GM23338 (cell line): ENCODE measurements at regions not wholly inside any gene's neighbourhood (a gene's known extent, or its start where the extent isn't known, plus 50 kb on each side); places are given as distances from the start of the nearest gene placed in this dataset.

Source experiments
- ATAC-seq: fragments of 200-7000 bp; cut with Tn5 transposase; 3 replicates; pipeline ENCODE4 v1.9.1; 2020
- DNase-seq: peaks from one replicate; pipeline ENCODE4 v3.0.0-alpha.2; 2015; ENCODE audit warnings: low spot score
- H2AFZ ChIP-seq: fragments of 200-600 bp; sonication (generic); 2 replicates; pipeline ENCODE4 v1.8.0; 2016; ENCODE audit warnings: antibody characterized with exemption, mild to moderate bottlenecking, moderate library complexity
- H3F3A ChIP-seq: fragments of 200-600 bp; sonication (generic); replicated peaks from 2 replicates; pipeline ENCODE4 v1.8.0; 2017; ENCODE audit warnings: antibody characterized with exemption, mixed run types, low read depth
- H3K27ac ChIP-seq: fragments of 200-600 bp; sonication (generic); 2 replicates; pipeline ENCODE4 v1.6.1; 2016; ENCODE audit warnings: low read depth
- H3K27me3 ChIP-seq: fragments of 200-600 bp; sonication (generic); 2 replicates; pipeline ENCODE4 v1.8.0; 2016; ENCODE audit warnings: mild to moderate bottlenecking, mixed run types, moderate library complexity; ENCODE audit not compliant: insufficient read depth
- H3K36me3 ChIP-seq: fragments of 200-600 bp; sonication (generic); 2 replicates; pipeline ENCODE4 v1.8.0; 2016; ENCODE audit warnings: mild to moderate bottlenecking; ENCODE audit not compliant: insufficient read depth
- H3K4me1 ChIP-seq: fragments of 200-600 bp; sonication (generic); 2 replicates; pipeline ENCODE4 v1.8.0; 2016; ENCODE audit warnings: mild to moderate bottlenecking, moderate library complexity; ENCODE audit not compliant: insufficient read depth
- H3K4me2 ChIP-seq: fragments of 200-600 bp; sonication (generic); 2 replicates; pipeline ENCODE4 v1.7.1; 2017; ENCODE audit warnings: mixed run types
- H3K4me3 ChIP-seq: fragments of 200-600 bp; sonication (generic); 2 replicates; pipeline ENCODE4 v1.6.1; 2016; ENCODE audit warnings: mixed run types
- H3K79me2 ChIP-seq: fragments of 200-600 bp; sonication (generic); replicated peaks from 2 replicates; pipeline ENCODE4 v1.8.0; 2017; ENCODE audit warnings: mild to moderate bottlenecking; ENCODE audit not compliant: insufficient read depth
- H3K9me2 ChIP-seq: fragments of 200-600 bp; sonication (generic); 2 replicates; pipeline ENCODE4 v1.8.0; 2017; ENCODE audit not compliant: insufficient read depth
- H4K20me1 ChIP-seq: fragments of 200-600 bp; sonication (generic); replicated peaks from 2 replicates; pipeline ENCODE4 v1.8.0; 2017; ENCODE audit warnings: mild to moderate bottlenecking; ENCODE audit not compliant: insufficient read depth
- H3K27ac Mint-ChIP-seq: 2 replicates; pipeline ENCODE4 v1.8.0; 2020; ENCODE audit warnings: inconsistent platforms, mild to moderate bottlenecking, moderate library complexity, mixed read lengths
- H3K27me3 Mint-ChIP-seq: 3 replicates; pipeline ENCODE4 v1.8.0; 2022; ENCODE audit warnings: low read depth, mild to moderate bottlenecking, moderate library complexity, mixed read lengths, inconsistent platforms; ENCODE audit not compliant: insufficient read depth, poor library complexity
- H3K36me3 Mint-ChIP-seq: 3 replicates; pipeline ENCODE4 v1.8.0; 2021; ENCODE audit warnings: low read depth, mild to moderate bottlenecking, inconsistent platforms, moderate library complexity, mixed read lengths
- H3K4me1 Mint-ChIP-seq: 3 replicates; pipeline ENCODE4 v1.8.0; 2020; ENCODE audit warnings: mild to moderate bottlenecking, inconsistent platforms, mixed read lengths
- H3K4me3 Mint-ChIP-seq: 3 replicates; pipeline ENCODE4 v1.8.0; 2021; ENCODE audit warnings: moderate library complexity, mild to moderate bottlenecking, inconsistent platforms, mixed read lengths
- H3K9me3 Mint-ChIP-seq: 3 replicates; pipeline ENCODE4 v1.8.0; 2020; ENCODE audit warnings: moderate library complexity, mild to moderate bottlenecking, inconsistent platforms, mixed read lengths
- CREB1 ChIP-seq: fragments of 250-450 bp; sonication (Bioruptor Pico); IDR thresholded peaks from 2 replicates; pipeline ENCODE4 v1.5.0; 2020; ENCODE audit warnings: low read depth, mild to moderate bottlenecking, moderate library complexity
- CTCF ChIP-seq, 2 experiments: fragments of 200-600 bp in 1 of 2; sonication (generic) in 1 of 2; conservative IDR thresholded peaks; 2 replicates each; pipeline versions ENCODE4 v1.5.1 to v1.6.1; 2016 to 2017; ENCODE audit warnings: antibody characterized with exemption in 2 of 2, low read depth in 2 of 2, mild to moderate bottlenecking in 2 of 2, moderate library complexity in 1 of 2
- ETS1 ChIP-seq: IDR thresholded peaks from 2 replicates; pipeline ENCODE4 v1.6.1; 2016; ENCODE audit warnings: antibody characterized with exemption
- EZH2 ChIP-seq: fragments of 200-600 bp; sonication (generic); IDR thresholded peaks from one replicate; pipeline ENCODE4 v1.8.0; 2017; ENCODE audit warnings: antibody characterized with exemption, mild to moderate bottlenecking, low read depth; ENCODE audit not compliant: unreplicated experiment
- EZH2phosphoT487 ChIP-seq: fragments of 200-600 bp; sonication (generic); IDR thresholded peaks from one replicate; pipeline ENCODE4 v1.8.1; 2018; ENCODE audit warnings: antibody characterized with exemption; ENCODE audit not compliant: unreplicated experiment
- JUNB ChIP-seq: IDR thresholded peaks from one replicate; pipeline ENCODE4 v1.6.1; 2016; ENCODE audit warnings: antibody characterized with exemption; ENCODE audit not compliant: unreplicated experiment
- NANOG ChIP-seq: IDR thresholded peaks from 2 replicates; pipeline ENCODE4 v1.6.1; 2016; ENCODE audit warnings: antibody characterized with exemption, borderline replicate concordance
- POLR2AphosphoS5 ChIP-seq: IDR thresholded peaks from 2 replicates; pipeline ENCODE4 v1.6.1; 2016; ENCODE audit warnings: antibody characterized with exemption, low read depth
- ZNF331 ChIP-seq: fragments of 250-450 bp; sonication (Bioruptor Pico); IDR thresholded peaks from 2 replicates; pipeline ENCODE4 v1.5.0; 2020; ENCODE audit warnings: low read depth, mild to moderate bottlenecking, moderate library complexity
- ZNF462 ChIP-seq: fragments of 250-450 bp; sonication (Bioruptor Pico); IDR thresholded peaks from 2 replicates; pipeline ENCODE4 v1.5.0; 2020; ENCODE audit warnings: mild to moderate bottlenecking, moderate library complexity

- H3K27me3 Mint-ChIP-seq: peaks cover 3% of the 10 kb centered on the region
- no peaks in the 10 kb centered on the region for H3F3A ChIP-seq
- H3K4me3 ChIP-seq: no peak overlapping the region
- no peak overlapping the region for H3K27ac Mint-ChIP-seq
- H3K27me3 ChIP-seq: no peaks in the 10 kb centered on the region
- H3K4me1 ChIP-seq: no peaks in the 10 kb centered on the region
- no peak overlapping the region for H3K27ac ChIP-seq
- H3K36me3 ChIP-seq: no peaks in the 10 kb centered on the region
- no peak for ATAC-seq
- no peaks in the 10 kb centered on the region for H4K20me1 ChIP-seq
- H3K4me1 Mint-ChIP-seq: no peaks in the 10 kb centered on the region
- no peaks in the 10 kb centered on the region for H3K79me2 ChIP-seq
- no peaks in the 10 kb centered on the region for H3K36me3 Mint-ChIP-seq
- TF ChIP-seq NANOG: no peak
- no peak for TF ChIP-seq CREB1 (CRISPR knock-in tag)
- no peak for TF ChIP-seq EZH2
- TF ChIP-seq ZNF331 (CRISPR knock-in tag): no peak
- TF ChIP-seq JUNB: no peak
- TF ChIP-seq EZH2phosphoT487: no peak
- TF ChIP-seq POLR2AphosphoS5: no peak
- no peak for TF ChIP-seq CTCF (conservative IDR thresholded peaks at IDR 0.05; ENCODE audit: low read depth in 2 of 2)
- TF ChIP-seq ZNF462 (CRISPR knock-in tag): no peak
- TF ChIP-seq ETS1: no peak
- no peaks in the 10 kb centered on the region for H3K9me2 ChIP-seq
- no peak overlapping the region for H2AFZ ChIP-seq
- no peak overlapping the region for H3K4me2 ChIP-seq
- no peaks in the 10 kb centered on the region for H3K9me3 Mint-ChIP-seq
- no peak for DNase-seq
- no peak overlapping the region for H3K4me3 Mint-ChIP-seq
These were observed 233.7 kb upstream of the IL12B start for GRCh38 chr5:159564031-159564430.
